ENCODE measurements at regions not wholly inside any gene's neighbourhood (a gene's known extent, or its start where the extent isn't known, plus 50 kb on each side); places are given as distances from the start of the nearest gene placed in this dataset.
"Not testable (repeated sequence)": the region's sequence is repeated elsewhere in the genome, so short reads cannot be mapped to it uniquely, and the experiment has no call there.

DNA sequence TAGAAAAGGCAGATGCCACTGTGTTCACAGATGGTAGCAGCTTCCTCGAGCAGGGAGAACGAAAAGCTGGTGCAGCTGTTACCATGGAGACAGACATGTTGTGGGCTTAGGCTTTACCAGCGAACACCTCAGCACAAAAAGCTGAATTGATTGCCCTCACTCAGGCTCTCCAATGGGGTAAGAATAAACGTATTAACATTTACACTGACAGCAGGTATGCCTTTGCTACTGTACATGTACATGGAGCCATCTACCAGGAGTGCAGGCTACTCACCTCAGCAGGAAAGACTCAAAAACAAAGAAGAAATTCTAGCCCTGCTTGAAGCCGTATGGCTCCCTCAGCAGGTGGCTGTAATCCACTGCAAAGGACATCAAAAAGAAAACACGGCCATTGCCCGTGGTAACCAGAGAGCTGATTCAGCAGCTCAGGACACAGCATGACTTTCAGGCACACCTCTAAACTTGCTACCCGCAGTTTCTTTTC, 197.7 kb downstream of the ZNF737 start:
- Histone ChIP-seq H3K27me3 (ENCODE audit: control insufficient read depth, insufficient read depth, low read length) (no peaks in the 10 kb centered on the region), H3K4me3 (ENCODE audit: low read depth, low read length) (no peak overlapping the region), H3K36me3 (ENCODE audit: control insufficient read depth, insufficient read depth, low read length) (no peaks in the 10 kb centered on the region)
- no peak for DNase-seq (ENCODE audit: low read depth)
- TF ChIP-seq, protein P1, sequence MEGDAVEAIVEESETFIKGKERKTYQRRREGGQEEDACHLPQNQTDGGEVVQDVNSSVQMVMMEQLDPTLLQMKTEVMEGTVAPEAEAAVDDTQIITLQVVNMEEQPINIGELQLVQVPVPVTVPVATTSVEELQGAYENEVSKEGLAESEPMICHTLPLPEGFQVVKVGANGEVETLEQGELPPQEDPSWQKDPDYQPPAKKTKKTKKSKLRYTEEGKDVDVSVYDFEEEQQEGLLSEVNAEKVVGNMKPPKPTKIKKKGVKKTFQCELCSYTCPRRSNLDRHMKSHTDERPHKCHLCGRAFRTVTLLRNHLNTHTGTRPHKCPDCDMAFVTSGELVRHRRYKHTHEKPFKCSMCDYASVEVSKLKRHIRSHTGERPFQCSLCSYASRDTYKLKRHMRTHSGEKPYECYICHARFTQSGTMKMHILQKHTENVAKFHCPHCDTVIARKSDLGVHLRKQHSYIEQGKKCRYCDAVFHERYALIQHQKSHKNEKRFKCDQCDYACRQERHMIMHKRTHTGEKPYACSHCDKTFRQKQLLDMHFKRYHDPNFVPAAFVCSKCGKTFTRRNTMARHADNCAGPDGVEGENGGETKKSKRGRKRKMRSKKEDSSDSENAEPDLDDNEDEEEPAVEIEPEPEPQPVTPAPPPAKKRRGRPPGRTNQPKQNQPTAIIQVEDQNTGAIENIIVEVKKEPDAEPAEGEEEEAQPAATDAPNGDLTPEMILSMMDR (IDR thresholded peaks at IDR 0.05; ENCODE audit: insufficient read depth, low read length, poor library complexity, severe bottlenecking) = no peak

DNA sequence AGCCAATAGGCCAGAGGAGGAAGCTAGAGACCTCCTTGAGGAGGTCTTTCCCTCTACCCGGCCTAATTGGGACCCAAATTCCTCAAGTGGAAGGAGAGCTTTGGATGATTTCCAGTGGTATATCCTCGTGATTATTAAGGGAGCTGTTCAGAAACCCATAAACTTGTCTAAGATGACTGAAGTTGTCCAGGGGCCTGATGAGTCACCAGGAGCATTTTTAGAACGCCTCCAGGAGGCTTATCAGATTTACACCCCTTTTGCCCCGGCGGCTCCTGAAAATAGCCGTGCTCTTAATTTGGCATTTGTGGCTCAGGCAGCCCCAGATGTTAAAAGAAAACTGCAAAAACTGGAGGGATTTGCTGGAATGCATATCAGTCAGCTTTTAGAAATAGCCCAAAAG, 198.1 kb downstream of the ZNF486 start:
- no peaks in the 10 kb centered on the region for H3K27me3 ChIP-seq (ENCODE audit: control insufficient read depth, insufficient read depth, low read length)
- no peak for DNase-seq (ENCODE audit: low read depth)
- TF ChIP-seq, protein P1 (IDR thresholded peaks at IDR 0.05; ENCODE audit: insufficient read depth, low read length, poor library complexity, severe bottlenecking) = no peak
- H3K4me3 ChIP-seq (ENCODE audit: low read depth, low read length) = no peak overlapping the region
- no peaks in the 10 kb centered on the region for H3K36me3 ChIP-seq (ENCODE audit: control insufficient read depth, insufficient read depth, low read length)

DNA sequence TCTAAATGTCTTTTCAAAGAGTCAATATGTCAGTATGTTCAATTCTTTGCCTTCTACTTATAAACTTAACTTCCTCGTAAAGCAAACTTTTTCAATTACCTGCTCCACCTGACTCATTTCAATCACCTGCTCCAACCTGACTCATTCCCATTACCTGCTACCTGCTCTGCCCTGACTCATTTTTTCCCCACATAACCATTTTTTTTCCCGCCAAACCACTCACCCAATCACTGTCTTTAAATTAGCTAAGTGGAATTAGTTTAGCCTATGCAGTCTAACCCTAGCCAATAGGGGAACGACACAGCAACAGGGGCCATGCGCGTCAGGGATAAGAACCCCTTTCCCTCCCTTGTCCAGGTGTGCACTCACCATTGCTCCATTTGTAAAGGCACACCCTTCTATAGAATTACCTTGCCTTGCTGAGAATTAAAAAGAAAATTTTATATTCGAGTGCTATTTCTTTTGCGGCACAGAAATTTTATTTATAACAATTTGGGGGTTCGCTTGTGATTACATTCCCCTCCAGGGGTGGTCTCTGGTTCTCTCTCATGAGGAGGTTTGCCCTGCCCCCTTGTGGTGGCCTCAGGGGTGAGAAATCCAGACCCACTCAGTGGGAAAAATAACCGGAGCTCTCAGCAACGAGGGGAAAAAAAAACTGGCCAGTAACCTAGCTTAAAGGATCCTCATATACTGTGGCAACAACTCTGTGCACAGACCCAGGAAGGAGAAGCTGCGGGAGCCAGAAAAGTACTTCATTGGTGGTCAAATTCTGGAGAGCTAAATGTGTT, 193.1 kb downstream of the ZNF486 start:
- no peak for DNase-seq (ENCODE audit: low read depth)
- TF ChIP-seq, protein P1 (IDR thresholded peaks at IDR 0.05; ENCODE audit: insufficient read depth, low read length, poor library complexity, severe bottlenecking) = no peak
- H3K36me3 ChIP-seq (ENCODE audit: control insufficient read depth, insufficient read depth, low read length) = no peaks in the 10 kb centered on the region
- H3K4me3 ChIP-seq (ENCODE audit: low read depth, low read length) = no peak overlapping the region
- H3K27me3 ChIP-seq (ENCODE audit: control insufficient read depth, insufficient read depth, low read length) = no peaks in the 10 kb centered on the region

DNA sequence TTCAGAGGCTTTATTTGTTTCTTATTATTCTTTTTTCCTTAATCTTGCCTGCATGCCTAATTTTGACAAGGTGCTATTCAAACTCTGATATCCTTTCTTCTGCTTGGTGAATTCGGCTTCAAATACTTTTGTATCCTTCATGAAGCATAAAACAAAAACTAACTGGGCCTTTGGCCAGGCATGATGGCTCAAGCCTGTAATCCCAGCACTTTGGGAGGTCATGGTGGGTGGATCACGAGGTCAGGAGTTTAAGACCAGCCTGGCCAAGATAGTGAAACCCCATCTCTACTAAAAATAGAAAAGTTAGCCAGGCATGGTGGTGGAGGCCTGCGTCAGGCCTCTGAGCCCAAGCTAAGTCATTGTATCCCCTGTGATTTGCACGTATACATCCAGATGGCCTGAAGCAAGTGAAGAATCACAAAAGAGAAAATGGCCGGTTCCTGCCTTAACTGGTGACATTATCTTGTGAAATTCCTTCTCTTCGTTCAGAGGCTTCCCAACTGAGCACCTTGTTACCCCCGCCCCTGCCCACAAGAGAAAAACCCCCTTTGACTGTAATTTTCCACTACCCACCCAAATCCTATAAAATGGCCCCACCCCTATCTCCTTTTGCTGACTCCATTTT, 191.9 kb downstream of the ZNF486 start:
- H3K27me3 ChIP-seq (ENCODE audit: control insufficient read depth, insufficient read depth, low read length); H3K4me3 ChIP-seq (ENCODE audit: low read depth, low read length); DNase-seq (ENCODE audit: low read depth); H3K36me3 ChIP-seq (ENCODE audit: control insufficient read depth, insufficient read depth, low read length): not testable (repeated sequence)

DNA sequence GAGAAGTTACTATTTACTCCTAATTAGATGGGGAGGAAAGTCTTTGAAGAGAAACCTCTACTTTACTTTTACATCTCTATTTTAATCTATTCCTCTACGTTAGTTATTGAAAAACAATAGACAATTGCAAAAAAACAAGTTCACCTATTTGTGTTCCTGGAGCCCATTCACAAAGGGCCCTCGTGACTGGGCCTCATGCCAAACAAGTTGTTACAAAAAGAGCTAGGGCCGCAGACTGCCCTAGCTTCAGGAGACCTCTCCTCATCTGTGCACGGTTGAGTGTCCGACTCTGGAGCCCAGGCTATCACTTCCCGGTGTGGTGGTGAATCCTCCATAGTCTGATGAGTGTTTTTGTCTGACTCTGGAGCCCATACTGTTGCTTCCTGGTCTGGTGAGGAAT, 190.9 kb downstream of the ZNF486 start:
- H3K27me3 ChIP-seq (ENCODE audit: control insufficient read depth, insufficient read depth, low read length) = no peaks in the 10 kb centered on the region
- no peaks in the 10 kb centered on the region for H3K36me3 ChIP-seq (ENCODE audit: control insufficient read depth, insufficient read depth, low read length)
- no peak overlapping the region for H3K4me3 ChIP-seq (ENCODE audit: low read depth, low read length)
- TF ChIP-seq, protein P1 (IDR thresholded peaks at IDR 0.05; ENCODE audit: insufficient read depth, low read length, poor library complexity, severe bottlenecking) = no peak
- no peak for DNase-seq (ENCODE audit: low read depth)

DNA sequence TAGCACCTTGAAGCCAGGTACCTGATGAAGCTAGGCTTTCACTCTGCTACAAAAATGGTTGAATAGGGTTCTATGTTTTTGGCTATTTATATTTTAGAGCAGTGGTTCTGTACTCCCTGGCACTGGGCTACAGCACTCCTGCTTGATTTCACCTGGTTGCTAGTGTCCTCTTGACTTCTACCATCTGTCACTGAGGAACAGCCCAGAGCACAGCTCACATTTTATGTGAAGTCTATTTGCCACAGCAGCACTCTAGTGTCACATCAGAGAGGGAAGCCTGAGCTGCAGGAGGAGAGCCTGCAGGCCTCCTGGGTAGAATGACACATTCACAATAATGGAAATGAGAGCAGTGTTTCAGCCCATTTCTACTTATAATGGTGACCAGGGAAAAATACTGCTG, 184.2 kb downstream of the ZNF486 start:
- H3K27me3 ChIP-seq (ENCODE audit: control insufficient read depth, insufficient read depth, low read length) = no peaks in the 10 kb centered on the region
- H3K4me3 ChIP-seq (ENCODE audit: low read depth, low read length) = no peak overlapping the region
- no peak for DNase-seq (ENCODE audit: low read depth)
- TF ChIP-seq, protein P1 (IDR thresholded peaks at IDR 0.05; ENCODE audit: insufficient read depth, low read length, poor library complexity, severe bottlenecking) = no peak
- H3K36me3 ChIP-seq (ENCODE audit: control insufficient read depth, insufficient read depth, low read length) = no peaks in the 10 kb centered on the region

All from kidney epithelial cell (primary cell).